ENCODE measurements at regions not wholly inside any gene's neighbourhood (a gene's known extent, or its start where the extent isn't known, plus 50 kb on each side); places are given as distances from the start of the nearest gene placed in this dataset.

GRCh38 chr10:107657851-107658250 is 493.3 kb upstream of the SORCS1 start:
- DNase-seq: peak; percentile 14
- in situ Hi-C loops (cut with HindIII; ENCODE audit: low pct_ligation_motif_present, low pct_unique_long_range_greater_than_20kb, low sequenced_read_pairs): no loop called here

- no peak for DNase-seq
- in situ Hi-C loops (cut with HindIII; ENCODE audit: low pct_ligation_motif_present, low pct_unique_long_range_greater_than_20kb, low sequenced_read_pairs): no loop called here
These were observed 492.4 kb upstream of the SORCS1 start for GRCh38 chr10:107656932-107657331.

- in situ Hi-C loops (cut with HindIII; ENCODE audit: low pct_ligation_motif_present, low pct_unique_long_range_greater_than_20kb, low sequenced_read_pairs): no loop called here
- DNase-seq: peak; percentile 67
These were observed 489.4 kb upstream of the SORCS1 start for GRCh38 chr10:107653832-107654287.

- no peak for DNase-seq
- in situ Hi-C loops (cut with HindIII; ENCODE audit: low pct_ligation_motif_present, low pct_unique_long_range_greater_than_20kb, low sequenced_read_pairs): no loop called here
These were observed 486.4 kb upstream of the SORCS1 start for GRCh38 chr10:107650939-107651338.

- DNase-seq: no peak
- in situ Hi-C loops (cut with HindIII; ENCODE audit: low pct_ligation_motif_present, low pct_unique_long_range_greater_than_20kb, low sequenced_read_pairs): no loop called here
These were observed 484.7 kb upstream of the SORCS1 start for GRCh38 chr10:107649249-107649648.

GRCh38 chr10:107647462-107647861 is 483.0 kb upstream of the SORCS1 start:
- no peak for DNase-seq
- in situ Hi-C loops (cut with HindIII; ENCODE audit: low pct_ligation_motif_present, low pct_unique_long_range_greater_than_20kb, low sequenced_read_pairs): no loop called here

GRCh38 chr10:107631876-107632275 is 467.4 kb upstream of the SORCS1 start:
- DNase-seq: no peak
- in situ Hi-C loops (cut with HindIII; ENCODE audit: low pct_ligation_motif_present, low pct_unique_long_range_greater_than_20kb, low sequenced_read_pairs): no loop called here

GRCh38 chr10:107626862-107627261 is 462.4 kb upstream of the SORCS1 start:
- no peak for DNase-seq
- in situ Hi-C loops (cut with HindIII; ENCODE audit: low pct_ligation_motif_present, low pct_unique_long_range_greater_than_20kb, low sequenced_read_pairs): no loop called here

- in situ Hi-C loops (cut with HindIII; ENCODE audit: low pct_ligation_motif_present, low pct_unique_long_range_greater_than_20kb, low sequenced_read_pairs): no loop called here
- DNase-seq: no peak
These were observed 458.8 kb upstream of the SORCS1 start for GRCh38 chr10:107623292-107623691.

- in situ Hi-C loops (cut with HindIII; ENCODE audit: low pct_ligation_motif_present, low pct_unique_long_range_greater_than_20kb, low sequenced_read_pairs): no loop called here
- DNase-seq: no peak
These were observed 454.6 kb upstream of the SORCS1 start for GRCh38 chr10:107619139-107619538.

GRCh38 chr10:107618504-107618994 is 454.0 kb upstream of the SORCS1 start:
- in situ Hi-C loops (cut with HindIII; ENCODE audit: low pct_ligation_motif_present, low pct_unique_long_range_greater_than_20kb, low sequenced_read_pairs): no loop called here
- DNase-seq: no peak

- in situ Hi-C loops (cut with HindIII; ENCODE audit: low pct_ligation_motif_present, low pct_unique_long_range_greater_than_20kb, low sequenced_read_pairs): no loop called here
- DNase-seq: no peak
These were observed 452.2 kb upstream of the SORCS1 start for GRCh38 chr10:107616463-107617410.

GRCh38 chr10:107616031-107616430 is 451.5 kb upstream of the SORCS1 start:
- in situ Hi-C loops (cut with HindIII; ENCODE audit: low pct_ligation_motif_present, low pct_unique_long_range_greater_than_20kb, low sequenced_read_pairs): no loop called here

GRCh38 chr10:107614939-107615685 is 450.6 kb upstream of the SORCS1 start:
- DNase-seq: no peak
- in situ Hi-C loops (cut with HindIII; ENCODE audit: low pct_ligation_motif_present, low pct_unique_long_range_greater_than_20kb, low sequenced_read_pairs): no loop called here

More at GRCh38 chr10:107616031-107616430, 451.5 kb upstream of the SORCS1 start:
- DNase-seq: no peak

- no peak for DNase-seq
These were observed 446.6 kb upstream of the SORCS1 start for GRCh38 chr10:107611115-107611514.

GRCh38 chr10:107589081-107589480 is 424.6 kb upstream of the SORCS1 start:
- DNase-seq: no peak
- in situ Hi-C loops (cut with HindIII; ENCODE audit: low pct_ligation_motif_present, low pct_unique_long_range_greater_than_20kb, low sequenced_read_pairs): no loop called here

More at GRCh38 chr10:107611115-107611514, 446.6 kb upstream of the SORCS1 start:
- in situ Hi-C loops (cut with HindIII; ENCODE audit: low pct_ligation_motif_present, low pct_unique_long_range_greater_than_20kb, low sequenced_read_pairs): no loop called here

GRCh38 chr10:107585630-107586029 is 421.1 kb upstream of the SORCS1 start:
- in situ Hi-C loops (cut with HindIII; ENCODE audit: low pct_ligation_motif_present, low pct_unique_long_range_greater_than_20kb, low sequenced_read_pairs): no loop called here
- DNase-seq: no peak

GRCh38 chr10:107583974-107584373 is 419.5 kb upstream of the SORCS1 start:
- in situ Hi-C loops (cut with HindIII; ENCODE audit: low pct_ligation_motif_present, low pct_unique_long_range_greater_than_20kb, low sequenced_read_pairs): no loop called here
- no peak for DNase-seq

- no peak for DNase-seq
- in situ Hi-C loops (cut with HindIII; ENCODE audit: low pct_ligation_motif_present, low pct_unique_long_range_greater_than_20kb, low sequenced_read_pairs): no loop called here
These were observed 415.5 kb upstream of the SORCS1 start for GRCh38 chr10:107579970-107580369.
